ENCODE measurements at regions not wholly inside any gene's neighbourhood (a gene's known extent, or its start where the extent isn't known, plus 50 kb on each side); places are given as distances from the start of the nearest gene placed in this dataset.

DNA sequence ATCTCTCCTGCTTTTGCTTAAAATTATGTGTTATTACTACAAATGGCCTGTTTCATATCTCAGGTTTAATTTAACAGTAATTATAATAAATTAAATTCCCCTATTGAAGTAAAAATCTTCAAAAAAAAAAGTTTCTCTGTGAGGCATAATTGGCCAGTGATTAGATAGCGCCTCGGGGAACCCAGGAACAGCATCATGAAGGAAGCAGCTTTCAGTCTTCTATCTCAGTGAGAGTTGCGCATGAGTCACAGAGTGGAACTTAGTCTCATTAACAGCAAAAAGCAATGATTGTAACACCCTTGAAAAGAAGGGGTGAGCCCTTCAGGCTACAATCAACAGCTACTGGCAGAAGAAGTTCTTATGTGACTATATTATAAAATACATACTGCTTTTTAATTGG, 506.2 kb upstream of the ZWINT start:
- Histone ChIP-seq H3K36me3 (replicated peaks in 1 of 2; ENCODE audit: control insufficient read depth in 1 of 2, insufficient read depth in 2 of 2, low read length in 2 of 2) (no peaks in the 10 kb centered on the region), H3K27ac (ENCODE audit: extremely low read length, insufficient read depth, low read length) (no peak overlapping the region), H3K4me3 (replicated peaks in 1 of 3; ENCODE audit: insufficient read depth in 1 of 3, low read depth in 2 of 3, low read length in 3 of 3) (no peak overlapping the region), H4K20me1 (ENCODE audit: insufficient read depth, low read length) (no peaks in the 10 kb centered on the region), H3K79me2 (ENCODE audit: insufficient read depth, low read length) (no peaks in the 10 kb centered on the region), H3K4me2 (ENCODE audit: low read depth, low read length) (no peak overlapping the region), H3K9me3 (ENCODE audit: low read length) (no peaks in the 10 kb centered on the region), H2AFZ (ENCODE audit: low read length) (no peak overlapping the region), H3K4me1 (ENCODE audit: insufficient read depth, low read length) (no peaks in the 10 kb centered on the region), H3K9ac (ENCODE audit: insufficient read depth, low read depth, low read length) (no peak overlapping the region), H3K27me3 (ENCODE audit: control insufficient read depth in 1 of 2, insufficient read depth in 2 of 2, low read length in 2 of 2) (no peaks in the 10 kb centered on the region)
- in situ Hi-C loops (cut with HindIII; ENCODE audit: extremely low pct_ligation_motif_present, low pct_unique_long_range_greater_than_20kb) (no loop called here), intact Hi-C loops (cut with micrococcal nuclease; ENCODE audit: unreplicated experiment) (no loop called here)
- POLR2A ChIA-PET = no interaction called here
- CTCF ChIA-PET (ENCODE audit: low intra/inter-chr PET ratio, low total read pairs) = no interaction called here
- no peak for FAIRE-seq
- no peak for DNase-seq (ENCODE audit: low spot score)
- 35% methylated on average over 3 of the region's 3 CpGs for WGBS (ENCODE audit: low lambda C conversion rate)
- no TSS peak for BruUV-seq (replicated peaks)
- TF ChIP-seq SMARCC2 (IDR thresholded peaks at IDR 0.05) (no peak), IRF2 (CRISPR knock-in tag; IDR thresholded peaks at IDR 0.05) (no peak), ZNF530 (CRISPR knock-in tag; IDR thresholded peaks at IDR 0.05; ENCODE audit: low read depth) (no peak), GLI4 (CRISPR knock-in tag; IDR thresholded peaks at IDR 0.05; ENCODE audit: borderline replicate concordance) (no peak), ZNF550 (CRISPR knock-in tag; IDR thresholded peaks at IDR 0.05; ENCODE audit: borderline replicate concordance) (no peak), POLR2AphosphoS5 (IDR thresholded peaks at IDR 0.05; ENCODE audit: low read depth, low read length) (no peak)
- TF ChIP-seq, protein P1, sequence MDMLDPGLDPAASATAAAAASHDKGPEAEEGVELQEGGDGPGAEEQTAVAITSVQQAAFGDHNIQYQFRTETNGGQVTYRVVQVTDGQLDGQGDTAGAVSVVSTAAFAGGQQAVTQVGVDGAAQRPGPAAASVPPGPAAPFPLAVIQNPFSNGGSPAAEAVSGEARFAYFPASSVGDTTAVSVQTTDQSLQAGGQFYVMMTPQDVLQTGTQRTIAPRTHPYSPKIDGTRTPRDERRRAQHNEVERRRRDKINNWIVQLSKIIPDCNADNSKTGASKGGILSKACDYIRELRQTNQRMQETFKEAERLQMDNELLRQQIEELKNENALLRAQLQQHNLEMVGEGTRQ (IDR thresholded peaks at IDR 0.05; ENCODE audit: low read depth, low read length) = no peak
- TF ChIP-seq, protein P1 (CRISPR knock-in tag; IDR thresholded peaks at IDR 0.05; ENCODE audit: borderline replicate concordance) = no peak
- TF ChIP-seq, protein P2, sequence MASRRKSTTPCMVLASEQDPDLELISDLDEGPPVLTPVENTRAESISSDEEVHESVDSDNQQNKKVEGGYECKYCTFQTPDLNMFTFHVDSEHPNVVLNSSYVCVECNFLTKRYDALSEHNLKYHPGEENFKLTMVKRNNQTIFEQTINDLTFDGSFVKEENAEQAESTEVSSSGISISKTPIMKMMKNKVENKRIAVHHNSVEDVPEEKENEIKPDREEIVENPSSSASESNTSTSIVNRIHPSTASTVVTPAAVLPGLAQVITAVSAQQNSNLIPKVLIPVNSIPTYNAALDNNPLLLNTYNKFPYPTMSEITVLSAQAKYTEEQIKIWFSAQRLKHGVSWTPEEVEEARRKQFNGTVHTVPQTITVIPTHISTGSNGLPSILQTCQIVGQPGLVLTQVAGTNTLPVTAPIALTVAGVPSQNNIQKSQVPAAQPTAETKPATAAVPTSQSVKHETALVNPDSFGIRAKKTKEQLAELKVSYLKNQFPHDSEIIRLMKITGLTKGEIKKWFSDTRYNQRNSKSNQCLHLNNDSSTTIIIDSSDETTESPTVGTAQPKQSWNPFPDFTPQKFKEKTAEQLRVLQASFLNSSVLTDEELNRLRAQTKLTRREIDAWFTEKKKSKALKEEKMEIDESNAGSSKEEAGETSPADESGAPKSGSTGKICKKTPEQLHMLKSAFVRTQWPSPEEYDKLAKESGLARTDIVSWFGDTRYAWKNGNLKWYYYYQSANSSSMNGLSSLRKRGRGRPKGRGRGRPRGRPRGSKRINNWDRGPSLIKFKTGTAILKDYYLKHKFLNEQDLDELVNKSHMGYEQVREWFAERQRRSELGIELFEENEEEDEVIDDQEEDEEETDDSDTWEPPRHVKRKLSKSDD (CRISPR knock-in tag; IDR thresholded peaks at IDR 0.05; ENCODE audit: low read depth) = no peak
- no peak for ATAC-seq

All from HepG2 (cell line).